ENCODE measurements at regions not wholly inside any gene's neighbourhood (a gene's known extent, or its start where the extent isn't known, plus 50 kb on each side); places are given as distances from the start of the nearest gene placed in this dataset.

DNA sequence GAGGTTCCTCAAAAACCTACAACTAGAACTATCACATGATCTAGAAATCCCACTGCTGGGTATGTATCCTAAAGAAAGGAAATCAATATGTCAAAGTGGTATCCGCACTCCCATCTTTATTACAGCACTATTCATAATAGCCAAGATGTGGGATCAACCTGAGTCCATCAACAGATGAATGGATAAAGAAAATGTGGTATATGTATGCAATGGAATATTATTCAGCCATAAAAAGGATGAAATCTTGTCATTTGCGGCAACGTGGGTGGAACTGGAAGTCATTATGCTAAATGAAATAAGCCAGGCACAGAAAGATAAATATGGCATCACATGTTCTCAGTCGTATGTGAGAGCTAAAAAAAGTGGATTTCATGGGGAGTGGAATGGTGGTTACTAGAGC is 77.5 kb upstream of the DIO3 start:
- no peaks in the 10 kb centered on the region for H3K4me1 ChIP-seq (ENCODE audit: low read length)
- TF ChIP-seq, protein P1, sequence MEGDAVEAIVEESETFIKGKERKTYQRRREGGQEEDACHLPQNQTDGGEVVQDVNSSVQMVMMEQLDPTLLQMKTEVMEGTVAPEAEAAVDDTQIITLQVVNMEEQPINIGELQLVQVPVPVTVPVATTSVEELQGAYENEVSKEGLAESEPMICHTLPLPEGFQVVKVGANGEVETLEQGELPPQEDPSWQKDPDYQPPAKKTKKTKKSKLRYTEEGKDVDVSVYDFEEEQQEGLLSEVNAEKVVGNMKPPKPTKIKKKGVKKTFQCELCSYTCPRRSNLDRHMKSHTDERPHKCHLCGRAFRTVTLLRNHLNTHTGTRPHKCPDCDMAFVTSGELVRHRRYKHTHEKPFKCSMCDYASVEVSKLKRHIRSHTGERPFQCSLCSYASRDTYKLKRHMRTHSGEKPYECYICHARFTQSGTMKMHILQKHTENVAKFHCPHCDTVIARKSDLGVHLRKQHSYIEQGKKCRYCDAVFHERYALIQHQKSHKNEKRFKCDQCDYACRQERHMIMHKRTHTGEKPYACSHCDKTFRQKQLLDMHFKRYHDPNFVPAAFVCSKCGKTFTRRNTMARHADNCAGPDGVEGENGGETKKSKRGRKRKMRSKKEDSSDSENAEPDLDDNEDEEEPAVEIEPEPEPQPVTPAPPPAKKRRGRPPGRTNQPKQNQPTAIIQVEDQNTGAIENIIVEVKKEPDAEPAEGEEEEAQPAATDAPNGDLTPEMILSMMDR (IDR thresholded peaks at IDR 0.05; ENCODE audit: low read depth, low read length), result no peak
- TF ChIP-seq EZH2phosphoT487 (IDR thresholded peaks at IDR 0.05; ENCODE audit: low read depth), result no peak
- H4K20me1 ChIP-seq (ENCODE audit: insufficient read depth, low read length), result no peaks in the 10 kb centered on the region
- no peak overlapping the region for H2AFZ ChIP-seq (ENCODE audit: low read depth, low read length)
- H3K9me3 ChIP-seq (ENCODE audit: insufficient read depth, low read length), result peaks cover 4% of the 10 kb centered on the region; the same call in 1 of the 2 replicates
- no peak overlapping the region for H3K4me2 ChIP-seq (ENCODE audit: low read length)
- H3K4me3 ChIP-seq (ENCODE audit: low read length), result no peak overlapping the region
- H3K9ac ChIP-seq (ENCODE audit: low read length), result no peak overlapping the region
- H3K79me2 ChIP-seq (ENCODE audit: low read length), result no peaks in the 10 kb centered on the region
- H3K36me3 ChIP-seq (replicated peaks; ENCODE audit: low read depth, low read length), result no peaks in the 10 kb centered on the region
- H3K27ac ChIP-seq (ENCODE audit: low read length), result no peak overlapping the region
- no peaks in the 10 kb centered on the region for H3K27me3 ChIP-seq (ENCODE audit: low read depth, low read length)

DNA sequence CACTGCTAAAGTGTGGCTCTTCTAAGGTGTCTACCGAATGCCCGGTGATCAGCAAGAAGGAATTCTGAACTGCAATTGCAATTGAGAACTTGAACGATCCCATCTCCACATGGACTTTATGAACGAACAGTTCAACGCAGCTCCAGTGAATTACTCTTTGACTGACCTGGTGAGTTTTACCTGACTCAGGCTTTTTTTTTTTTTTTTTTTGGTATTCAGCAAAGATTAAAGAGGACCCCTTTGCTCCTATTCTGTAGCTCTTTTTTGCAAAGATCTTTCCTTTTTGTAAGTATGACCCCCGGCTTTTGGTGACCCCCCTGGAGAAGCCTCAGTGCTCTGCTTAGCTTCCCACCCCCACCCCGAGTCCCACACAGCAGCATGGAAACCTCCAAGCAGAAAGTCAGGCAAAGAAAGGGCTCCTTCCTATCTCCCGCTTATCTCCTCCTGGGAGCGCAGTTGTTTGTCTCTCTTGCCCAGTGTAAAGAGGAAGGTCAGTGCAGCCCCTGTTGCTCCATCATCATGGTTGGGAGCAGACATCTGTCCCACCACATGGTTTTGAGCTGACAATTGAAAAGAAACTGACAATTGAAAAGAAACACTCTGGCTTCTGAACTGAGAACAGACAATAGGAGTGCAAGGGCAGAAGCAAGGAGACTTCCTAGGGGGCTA is 72.1 kb upstream of the DIO3 start:
- no peak overlapping the region for H3K27ac ChIP-seq (ENCODE audit: low read length)
- H2AFZ ChIP-seq (ENCODE audit: low read depth, low read length), result no peak overlapping the region
- no peaks in the 10 kb centered on the region for H3K9me3 ChIP-seq (ENCODE audit: insufficient read depth, low read length)
- no peaks in the 10 kb centered on the region for H3K27me3 ChIP-seq (ENCODE audit: low read depth, low read length)
- TF ChIP-seq, protein P1 (IDR thresholded peaks at IDR 0.05; ENCODE audit: low read depth, low read length), result no peak
- no peak for TF ChIP-seq EZH2phosphoT487 (IDR thresholded peaks at IDR 0.05; ENCODE audit: low read depth)
- no peak overlapping the region for H3K4me3 ChIP-seq (ENCODE audit: low read length)
- no peaks in the 10 kb centered on the region for H3K36me3 ChIP-seq (replicated peaks; ENCODE audit: low read depth, low read length)
- no peaks in the 10 kb centered on the region for H3K79me2 ChIP-seq (ENCODE audit: low read length)
- H3K4me2 ChIP-seq (ENCODE audit: low read length), result no peak overlapping the region
- H4K20me1 ChIP-seq (ENCODE audit: insufficient read depth, low read length), result no peaks in the 10 kb centered on the region
- no peaks in the 10 kb centered on the region for H3K4me1 ChIP-seq (ENCODE audit: low read length)
- H3K9ac ChIP-seq (ENCODE audit: low read length), result no peak overlapping the region

DNA sequence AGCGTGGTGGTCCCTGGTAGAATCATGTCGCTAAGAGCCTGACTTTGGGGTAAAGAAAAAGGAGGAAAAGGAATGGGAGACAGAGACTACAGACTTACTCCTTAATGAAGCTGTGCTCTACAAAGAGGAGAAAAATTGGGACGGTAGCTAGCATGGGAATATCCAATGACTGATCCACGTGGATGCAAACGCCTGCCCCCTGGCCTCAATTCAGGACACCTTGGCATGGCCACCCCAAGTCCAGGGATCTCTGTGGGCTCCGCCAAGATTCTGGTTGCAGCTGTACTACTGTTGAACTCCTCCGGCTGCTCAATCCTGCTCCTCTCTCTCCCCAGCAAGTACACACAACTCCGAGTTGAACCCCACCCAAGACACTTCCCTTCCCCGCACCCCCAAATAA is 70.5 kb upstream of the DIO3 start:
- Histone ChIP-seq H3K27me3 (ENCODE audit: low read depth, low read length) (no peaks in the 10 kb centered on the region), H3K36me3 (replicated peaks; ENCODE audit: low read depth, low read length) (no peaks in the 10 kb centered on the region), H4K20me1 (ENCODE audit: insufficient read depth, low read length) (no peaks in the 10 kb centered on the region), H3K4me2 (ENCODE audit: low read length) (no peak overlapping the region), H3K9me3 (ENCODE audit: insufficient read depth, low read length) (no peaks in the 10 kb centered on the region), H3K27ac (ENCODE audit: low read length) (no peak overlapping the region), H3K79me2 (ENCODE audit: low read length) (no peaks in the 10 kb centered on the region), H3K9ac (ENCODE audit: low read length) (no peak overlapping the region), H3K4me3 (ENCODE audit: low read length) (no peak overlapping the region), H3K4me1 (ENCODE audit: low read length) (no peaks in the 10 kb centered on the region), H2AFZ (ENCODE audit: low read depth, low read length) (no peak overlapping the region)
- no peak for TF ChIP-seq EZH2phosphoT487 (IDR thresholded peaks at IDR 0.05; ENCODE audit: low read depth)
- TF ChIP-seq, protein P1 (IDR thresholded peaks at IDR 0.05; ENCODE audit: low read depth, low read length), result no peak

DNA sequence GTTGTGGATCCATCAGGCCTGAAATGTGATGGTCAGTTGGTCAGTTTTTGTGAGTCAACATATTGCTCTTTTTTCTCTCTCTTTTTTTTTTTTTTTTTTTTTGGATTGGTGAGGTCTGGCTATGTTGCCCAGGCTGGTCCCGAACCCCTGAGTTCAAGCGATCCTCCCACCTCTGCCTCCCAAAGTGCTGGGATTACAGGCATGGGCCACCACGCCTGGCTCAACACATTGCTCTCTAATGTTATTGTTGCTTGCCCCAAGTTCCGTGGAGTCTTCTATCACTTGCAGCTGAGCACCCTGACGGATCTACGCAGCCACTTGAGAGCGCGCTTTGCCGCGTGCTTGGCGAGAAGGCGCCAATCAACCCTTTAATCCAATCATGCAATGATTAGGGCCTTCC is 69.5 kb upstream of the DIO3 start:
- no peak for TF ChIP-seq EZH2phosphoT487 (IDR thresholded peaks at IDR 0.05; ENCODE audit: low read depth)
- TF ChIP-seq, protein P1 (IDR thresholded peaks at IDR 0.05; ENCODE audit: low read depth, low read length), result no peak

More for the DNA sequence above, 69.5 kb upstream of the DIO3 start:
- no peaks in the 10 kb centered on the region for H4K20me1 ChIP-seq (ENCODE audit: insufficient read depth, low read length)
- H3K27me3 ChIP-seq (ENCODE audit: low read depth, low read length), result no peaks in the 10 kb centered on the region
- no peak overlapping the region for H3K9ac ChIP-seq (ENCODE audit: low read length)
- H3K4me2 ChIP-seq (ENCODE audit: low read length), result no peak overlapping the region
- H3K4me3 ChIP-seq (ENCODE audit: low read length), result no peak overlapping the region
- H3K27ac ChIP-seq (ENCODE audit: low read length), result no peak overlapping the region
- H3K4me1 ChIP-seq (ENCODE audit: low read length), result no peaks in the 10 kb centered on the region
- H2AFZ ChIP-seq (ENCODE audit: low read depth, low read length), result no peak overlapping the region
- H3K79me2 ChIP-seq (ENCODE audit: low read length), result no peaks in the 10 kb centered on the region
- no peaks in the 10 kb centered on the region for H3K36me3 ChIP-seq (replicated peaks; ENCODE audit: low read depth, low read length)
- H3K9me3 ChIP-seq (ENCODE audit: insufficient read depth, low read length), result no peaks in the 10 kb centered on the region

Data from OCI-LY3 (cell line).